ENCODE measurements at regions not wholly inside any gene's neighbourhood (a gene's known extent, or its start where the extent isn't known, plus 50 kb on each side); places are given as distances from the start of the nearest gene placed in this dataset.

DNA sequence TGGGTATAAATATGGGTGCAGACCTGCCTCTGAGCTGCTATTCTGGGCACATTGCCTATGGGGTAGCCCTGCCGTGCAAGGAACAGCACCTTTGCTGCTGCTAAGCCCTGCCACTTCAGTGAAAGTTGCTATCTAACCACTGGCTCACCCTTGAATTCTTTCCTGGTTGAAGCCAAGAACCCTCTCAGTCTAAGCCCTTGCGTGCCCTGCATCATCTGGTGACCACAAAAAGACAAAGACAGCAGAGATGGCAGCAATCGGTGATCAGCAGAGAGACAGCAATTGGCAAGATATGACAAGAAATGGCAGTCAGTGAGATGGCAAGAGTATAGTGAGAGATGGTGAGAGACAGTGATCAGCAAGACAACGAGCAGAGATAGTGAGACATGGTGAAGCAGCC is 418.3 kb downstream of the MATN1 start:
- TF ChIP-seq, protein P1, sequence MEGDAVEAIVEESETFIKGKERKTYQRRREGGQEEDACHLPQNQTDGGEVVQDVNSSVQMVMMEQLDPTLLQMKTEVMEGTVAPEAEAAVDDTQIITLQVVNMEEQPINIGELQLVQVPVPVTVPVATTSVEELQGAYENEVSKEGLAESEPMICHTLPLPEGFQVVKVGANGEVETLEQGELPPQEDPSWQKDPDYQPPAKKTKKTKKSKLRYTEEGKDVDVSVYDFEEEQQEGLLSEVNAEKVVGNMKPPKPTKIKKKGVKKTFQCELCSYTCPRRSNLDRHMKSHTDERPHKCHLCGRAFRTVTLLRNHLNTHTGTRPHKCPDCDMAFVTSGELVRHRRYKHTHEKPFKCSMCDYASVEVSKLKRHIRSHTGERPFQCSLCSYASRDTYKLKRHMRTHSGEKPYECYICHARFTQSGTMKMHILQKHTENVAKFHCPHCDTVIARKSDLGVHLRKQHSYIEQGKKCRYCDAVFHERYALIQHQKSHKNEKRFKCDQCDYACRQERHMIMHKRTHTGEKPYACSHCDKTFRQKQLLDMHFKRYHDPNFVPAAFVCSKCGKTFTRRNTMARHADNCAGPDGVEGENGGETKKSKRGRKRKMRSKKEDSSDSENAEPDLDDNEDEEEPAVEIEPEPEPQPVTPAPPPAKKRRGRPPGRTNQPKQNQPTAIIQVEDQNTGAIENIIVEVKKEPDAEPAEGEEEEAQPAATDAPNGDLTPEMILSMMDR (IDR thresholded peaks at IDR 0.05 in 2 of 3, conservative IDR thresholded peaks at IDR 0.05 in 1 of 3; ENCODE audit: borderline replicate concordance in 1 of 3, insufficient read depth in 1 of 3, low read depth in 2 of 3, low read length in 2 of 3) = no peak
- TF ChIP-seq ZNF274 (IDR thresholded peaks at IDR 0.05; ENCODE audit: low read depth, low read length) = no peak
- no peak for TF ChIP-seq EZH2 (IDR thresholded peaks at IDR 0.05)
- TF ChIP-seq, protein P2, sequence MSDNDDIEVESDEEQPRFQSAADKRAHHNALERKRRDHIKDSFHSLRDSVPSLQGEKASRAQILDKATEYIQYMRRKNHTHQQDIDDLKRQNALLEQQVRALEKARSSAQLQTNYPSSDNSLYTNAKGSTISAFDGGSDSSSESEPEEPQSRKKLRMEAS (IDR thresholded peaks at IDR 0.05) = no peak
- TF ChIP-seq SP1 (IDR thresholded peaks at IDR 0.05; ENCODE audit: low read depth) = no peak
- no peak for TF ChIP-seq POLR2A (IDR thresholded peaks at IDR 0.05; ENCODE audit: borderline replicate concordance, extremely low read depth, insufficient read depth, insufficient read length)
- TF ChIP-seq, protein P3, sequence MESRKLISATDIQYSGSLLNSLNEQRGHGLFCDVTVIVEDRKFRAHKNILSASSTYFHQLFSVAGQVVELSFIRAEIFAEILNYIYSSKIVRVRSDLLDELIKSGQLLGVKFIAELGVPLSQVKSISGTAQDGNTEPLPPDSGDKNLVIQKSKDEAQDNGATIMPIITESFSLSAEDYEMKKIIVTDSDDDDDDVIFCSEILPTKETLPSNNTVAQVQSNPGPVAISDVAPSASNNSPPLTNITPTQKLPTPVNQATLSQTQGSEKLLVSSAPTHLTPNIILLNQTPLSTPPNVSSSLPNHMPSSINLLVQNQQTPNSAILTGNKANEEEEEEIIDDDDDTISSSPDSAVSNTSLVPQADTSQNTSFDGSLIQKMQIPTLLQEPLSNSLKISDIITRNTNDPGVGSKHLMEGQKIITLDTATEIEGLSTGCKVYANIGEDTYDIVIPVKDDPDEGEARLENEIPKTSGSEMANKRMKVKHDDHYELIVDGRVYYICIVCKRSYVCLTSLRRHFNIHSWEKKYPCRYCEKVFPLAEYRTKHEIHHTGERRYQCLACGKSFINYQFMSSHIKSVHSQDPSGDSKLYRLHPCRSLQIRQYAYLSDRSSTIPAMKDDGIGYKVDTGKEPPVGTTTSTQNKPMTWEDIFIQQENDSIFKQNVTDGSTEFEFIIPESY (IDR thresholded peaks at IDR 0.05; ENCODE audit: extremely low read depth, insufficient replicate concordance, low read length) = no peak

All from HCT116 (cell line).